ENCODE measurements at regions not wholly inside any gene's neighbourhood (a gene's known extent, or its start where the extent isn't known, plus 50 kb on each side); places are given as distances from the start of the nearest gene placed in this dataset.
"Not testable (repeated sequence)": the region's sequence is repeated elsewhere in the genome, so short reads cannot be mapped to it uniquely, and the experiment has no call there.

DNA sequence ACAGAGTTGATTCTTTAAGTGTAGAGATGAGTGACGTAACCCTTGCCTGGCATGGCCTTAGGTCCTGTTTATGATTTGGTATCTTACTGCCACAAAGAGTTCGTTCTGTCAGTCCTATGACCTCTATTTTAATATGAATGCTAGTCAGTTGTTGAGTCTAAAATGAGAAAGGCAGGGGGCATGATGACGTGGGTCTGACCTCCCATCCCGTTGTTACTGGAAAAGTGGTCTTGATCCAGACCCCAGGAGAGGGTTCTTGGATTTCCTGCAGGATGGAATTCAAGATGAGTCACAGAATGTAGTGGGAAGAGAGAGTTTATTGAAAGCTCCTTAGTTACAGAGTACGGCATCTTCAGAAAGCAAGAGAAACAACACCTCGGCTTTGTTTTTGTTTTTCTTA is 317.0 kb upstream of the COBL start:
- Histone ChIP-seq H3K4me3 (no peak overlapping the region), H3K27ac (no peak overlapping the region)

DNA sequence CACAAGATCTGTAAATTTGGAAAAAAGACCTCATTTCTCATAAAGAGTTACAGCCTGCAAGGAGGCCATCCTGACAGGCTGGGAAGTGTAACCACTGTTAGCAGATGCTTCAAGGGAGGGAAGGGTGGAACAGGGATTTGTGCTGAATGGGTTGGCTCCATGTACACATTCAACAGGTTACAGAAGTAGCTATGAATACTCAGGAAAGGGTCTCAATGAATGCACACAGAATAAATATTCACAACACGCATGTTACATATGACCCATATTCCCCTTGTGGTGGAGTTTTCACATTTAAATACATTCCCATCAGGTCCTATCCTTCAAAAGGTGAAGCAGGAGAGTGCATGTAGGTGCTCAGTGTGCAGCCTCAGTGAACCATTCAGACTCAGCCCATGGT is 316.4 kb upstream of the COBL start:
- Histone ChIP-seq H3K4me3 (no peak overlapping the region), H3K27ac (no peak overlapping the region)

DNA sequence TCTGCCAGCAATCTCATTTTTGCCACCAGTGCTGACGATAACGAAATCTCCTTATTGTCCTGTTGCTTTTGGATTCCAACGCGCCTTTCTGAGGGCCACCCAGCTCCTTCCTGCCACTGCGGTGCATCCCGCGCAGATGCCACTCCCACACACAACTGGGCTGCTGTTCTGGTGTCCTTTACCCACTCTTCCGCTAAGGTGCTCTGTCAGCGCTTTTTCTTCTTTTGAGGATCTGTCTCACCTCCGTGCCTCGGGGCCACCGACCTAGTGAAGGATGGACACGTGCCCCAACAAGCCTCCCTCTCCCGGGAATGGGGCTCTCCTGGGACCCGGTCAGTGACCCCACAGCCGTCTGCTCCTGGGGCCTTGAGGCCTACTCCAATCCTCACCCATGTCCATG is 314.3 kb upstream of the COBL start:
- no peak overlapping the region for H3K27ac ChIP-seq
- H3K4me3 ChIP-seq, result no peak overlapping the region

DNA sequence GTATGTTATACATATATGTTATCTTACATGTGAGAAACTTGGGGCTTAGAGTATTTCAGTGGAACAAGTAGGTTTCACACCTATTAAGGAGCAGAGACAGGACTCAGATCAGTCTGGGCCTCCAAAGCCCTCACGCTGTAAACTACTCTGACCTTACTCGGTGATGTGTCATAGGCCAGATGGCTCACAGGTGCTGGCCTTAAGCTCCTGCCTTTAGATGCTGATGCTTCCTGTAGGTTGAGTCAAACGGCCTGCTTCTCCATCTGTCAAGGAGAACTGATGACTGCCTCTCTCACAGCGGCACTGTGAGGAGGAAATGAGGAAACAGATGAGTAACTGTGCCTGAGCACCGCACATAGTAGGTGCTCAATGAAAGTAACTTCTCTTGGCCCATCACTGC is 312.6 kb upstream of the COBL start:
- no peak overlapping the region for H3K4me3 ChIP-seq
- H3K27ac ChIP-seq, result no peak overlapping the region

DNA sequence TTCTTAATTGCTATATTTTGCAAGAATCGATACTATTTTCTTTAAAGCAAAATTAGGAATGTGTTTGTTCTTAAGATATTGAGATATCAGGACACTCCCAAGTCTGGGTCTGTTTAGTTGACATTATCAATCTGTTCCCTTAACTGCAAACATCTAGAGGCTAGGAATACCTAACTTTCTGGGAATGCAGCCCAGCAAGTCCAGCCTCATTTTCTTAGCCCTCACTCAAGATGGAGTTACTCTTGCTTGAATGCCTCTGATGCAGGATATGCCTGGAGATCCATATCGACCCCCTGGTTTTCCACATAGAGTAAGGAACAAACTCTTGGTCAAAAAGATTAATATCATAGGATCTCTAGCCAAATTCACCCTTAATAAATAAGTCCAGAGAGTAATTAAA is 305.3 kb upstream of the COBL start:
- Histone ChIP-seq H3K27ac (no peak overlapping the region), H3K4me3 (no peak overlapping the region)

DNA sequence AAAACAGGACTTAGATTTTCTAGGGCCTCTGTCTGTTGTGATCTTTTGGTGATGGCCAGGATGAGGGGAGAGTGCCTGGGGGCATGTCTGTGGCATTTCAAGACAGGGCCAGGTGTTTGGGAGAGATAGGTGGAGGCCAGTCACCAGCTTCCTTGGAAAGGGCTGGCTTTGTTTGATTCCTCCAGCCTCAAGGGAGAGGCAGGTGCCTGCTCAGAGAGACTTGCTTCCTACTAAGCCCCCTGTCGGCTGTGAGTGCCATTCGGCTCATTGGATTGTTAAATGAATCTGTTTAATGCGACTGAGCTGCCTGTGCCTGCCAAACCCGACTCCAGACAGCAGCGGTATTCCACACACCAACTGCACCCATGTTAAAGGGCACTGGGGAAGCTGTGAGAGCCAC is 304.1 kb upstream of the COBL start:
- Histone ChIP-seq H3K27ac (no peak overlapping the region), H3K4me3 (no peak overlapping the region)

DNA sequence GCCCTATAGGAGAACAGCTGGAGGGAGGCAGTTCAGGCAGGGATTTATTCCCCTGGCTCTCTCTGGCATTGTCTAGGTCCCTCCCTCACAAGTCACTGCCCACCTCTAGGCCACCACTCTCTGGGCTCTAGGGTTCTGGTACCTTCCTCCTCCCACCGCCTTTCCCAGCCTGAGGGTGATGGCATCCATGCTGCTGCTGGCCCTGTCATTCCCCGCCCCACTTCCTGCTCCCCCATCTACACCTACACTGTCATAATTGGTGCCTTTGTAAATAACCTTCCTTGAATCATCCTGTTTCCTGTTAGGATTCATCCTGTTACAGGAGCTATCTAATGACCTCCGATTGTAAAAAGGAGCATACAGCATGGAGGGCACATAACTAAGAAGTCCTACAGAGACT is 303.3 kb upstream of the COBL start:
- H3K4me3 ChIP-seq, result no peak overlapping the region

DNA sequence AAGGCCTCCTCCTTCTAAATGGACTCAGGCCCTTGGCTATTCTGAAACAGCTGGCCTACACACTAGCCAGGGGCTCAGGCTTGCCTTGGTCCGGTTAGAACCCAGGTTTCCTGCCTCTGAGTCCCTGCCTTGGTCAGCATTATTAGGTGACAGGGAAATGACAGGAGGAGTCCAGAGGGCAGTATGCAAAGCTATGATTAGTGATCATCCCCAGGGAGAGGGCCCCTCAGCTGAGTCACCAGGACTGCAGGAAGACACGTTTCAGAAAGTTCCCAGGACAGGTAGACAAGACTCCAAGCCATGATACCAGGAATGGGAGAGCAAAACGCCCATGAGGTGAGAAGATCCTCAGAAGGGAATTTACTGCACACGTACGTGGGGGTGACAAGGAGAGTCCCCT is 301.1 kb upstream of the COBL start:
- no peak overlapping the region for H3K4me3 ChIP-seq
- no peak overlapping the region for H3K27ac ChIP-seq

More for the DNA sequence above, 303.3 kb upstream of the COBL start:
- no peak overlapping the region for H3K27ac ChIP-seq

DNA sequence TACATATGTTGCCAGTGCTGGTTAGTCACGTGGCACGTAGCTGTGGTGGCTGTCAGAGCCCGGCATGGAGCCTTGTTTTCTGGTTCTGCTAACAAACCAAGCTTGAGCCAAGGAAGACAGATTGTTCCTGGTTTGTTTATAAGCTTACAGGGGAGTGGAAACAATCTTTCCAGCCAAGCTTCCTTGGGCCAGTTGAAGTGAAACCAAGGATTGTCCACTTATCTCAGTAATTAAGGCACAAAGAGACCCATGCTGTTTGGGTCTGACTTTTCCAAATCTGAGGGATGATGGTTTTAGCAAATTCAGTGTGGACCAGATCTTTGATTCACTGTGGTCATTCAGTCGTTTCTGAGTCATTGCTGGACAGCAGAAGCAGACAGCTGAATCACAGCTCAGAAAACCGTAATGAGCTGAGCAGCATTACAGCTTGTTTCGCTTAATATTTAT is 297.3 kb upstream of the COBL start:
- no peak overlapping the region for H3K27ac ChIP-seq
- H3K4me3 ChIP-seq, result no peak overlapping the region

DNA sequence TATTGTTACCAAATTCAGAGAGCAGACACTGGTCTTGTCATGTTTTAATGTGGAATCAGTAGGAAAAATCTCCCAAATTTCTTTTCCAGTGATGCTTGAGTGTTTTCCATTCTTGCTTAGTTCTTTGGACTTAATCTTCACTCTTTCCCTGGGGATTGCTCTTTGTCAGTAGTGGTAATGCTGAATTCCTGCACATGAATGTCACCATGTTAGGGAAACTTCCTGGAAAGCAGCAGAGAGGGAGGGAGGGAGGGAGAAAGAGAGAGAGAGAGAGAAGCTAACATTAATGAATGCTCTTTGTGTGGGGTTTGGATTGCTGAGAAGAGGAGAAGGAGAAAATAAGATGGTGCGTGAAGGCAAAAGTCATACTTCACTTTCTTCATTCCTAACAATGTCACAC is 295.3 kb upstream of the COBL start:
- Histone ChIP-seq H3K27ac (no peak overlapping the region), H3K4me3 (no peak overlapping the region)

DNA sequence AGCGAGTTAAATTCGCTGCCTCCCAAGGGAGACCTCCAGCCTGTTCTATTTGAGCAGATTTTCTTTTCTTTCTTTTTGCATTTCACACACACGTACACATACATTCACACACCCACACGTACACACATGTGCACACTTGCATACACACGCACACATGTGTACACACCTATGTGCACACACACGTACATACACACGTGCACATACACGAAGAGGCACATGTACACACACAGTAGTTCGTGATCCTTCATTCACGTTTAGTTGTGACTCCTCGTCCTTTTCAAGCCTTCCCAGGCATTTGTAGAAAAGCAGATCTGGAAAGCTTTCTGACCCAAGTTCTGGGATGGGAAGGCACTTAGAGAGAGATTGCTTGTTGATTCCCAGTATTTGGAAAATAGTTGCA is 290.8 kb upstream of the COBL start:
- no peak overlapping the region for H3K4me3 ChIP-seq
- no peak overlapping the region for H3K27ac ChIP-seq

DNA sequence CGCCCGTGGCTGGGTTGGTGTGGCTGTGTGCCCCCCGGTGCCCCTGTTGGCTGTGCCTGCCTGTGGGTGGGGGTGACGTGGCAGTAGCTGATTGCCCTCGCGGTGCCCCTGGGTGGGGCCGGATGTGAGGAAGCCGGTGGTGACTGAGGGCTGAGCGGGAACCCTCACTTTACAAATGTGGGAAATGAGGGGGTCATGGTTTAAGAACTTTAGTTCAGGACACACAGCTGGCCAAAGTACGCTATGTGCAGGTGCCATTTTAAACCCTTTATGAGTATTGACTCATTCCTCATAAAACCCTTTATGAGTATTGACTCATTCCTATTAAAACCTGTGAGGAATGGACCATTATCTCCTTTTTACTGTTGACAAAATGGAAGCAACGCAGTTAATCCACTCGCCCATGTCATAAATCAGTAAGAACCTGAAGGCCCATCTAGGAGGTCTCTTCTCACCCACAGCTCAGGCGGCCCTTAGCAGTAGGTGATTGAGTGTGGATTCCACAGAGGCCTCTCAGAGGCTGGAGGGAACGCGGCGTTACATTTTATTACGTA is 290.1 kb upstream of the COBL start:
- Histone ChIP-seq H3K4me3 (no peak overlapping the region), H3K27ac (no peak overlapping the region)

DNA sequence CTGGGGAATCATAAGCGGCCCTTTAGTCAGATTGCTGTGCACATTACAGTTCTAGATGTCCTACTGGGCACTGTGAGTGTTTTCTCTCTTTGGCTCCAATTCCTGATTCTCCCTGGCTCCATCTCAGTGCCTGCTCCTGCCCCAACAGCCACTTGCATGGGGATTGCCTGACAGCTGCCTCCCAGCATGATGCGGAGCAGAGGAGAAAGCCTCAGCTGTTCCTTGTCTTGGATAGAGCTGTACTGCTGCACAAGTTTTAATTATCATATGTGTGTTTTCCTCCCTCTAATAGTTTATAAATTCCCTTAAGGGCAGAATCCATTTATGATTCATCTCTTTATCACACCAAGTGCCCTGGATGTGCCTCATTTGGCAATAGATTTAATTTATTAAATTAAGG is 285.8 kb upstream of the COBL start:
- H3K27ac ChIP-seq, result no peak overlapping the region

DNA sequence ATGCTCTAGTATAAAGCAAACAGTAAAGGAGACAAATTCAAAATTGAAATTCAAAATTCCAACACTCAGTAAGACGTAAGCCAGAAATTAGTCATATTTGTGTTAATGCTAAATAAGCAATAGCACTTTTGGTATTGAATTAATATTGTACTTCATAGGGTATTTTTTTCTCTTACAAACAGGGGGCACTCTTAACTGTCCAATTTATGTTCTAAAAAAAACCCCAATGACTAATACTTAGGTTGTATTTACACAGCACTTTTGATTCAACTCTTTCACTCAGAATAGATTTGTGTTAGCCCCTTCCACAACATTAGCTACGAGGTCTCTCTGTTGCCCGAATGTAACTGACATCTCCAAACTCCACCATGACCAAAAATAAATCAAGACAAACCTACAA is 284.9 kb upstream of the COBL start:
- Histone ChIP-seq H3K27ac (no peak overlapping the region), H3K4me3 (no peak overlapping the region)

More for the DNA sequence above, 285.8 kb upstream of the COBL start:
- no peak overlapping the region for H3K4me3 ChIP-seq

DNA sequence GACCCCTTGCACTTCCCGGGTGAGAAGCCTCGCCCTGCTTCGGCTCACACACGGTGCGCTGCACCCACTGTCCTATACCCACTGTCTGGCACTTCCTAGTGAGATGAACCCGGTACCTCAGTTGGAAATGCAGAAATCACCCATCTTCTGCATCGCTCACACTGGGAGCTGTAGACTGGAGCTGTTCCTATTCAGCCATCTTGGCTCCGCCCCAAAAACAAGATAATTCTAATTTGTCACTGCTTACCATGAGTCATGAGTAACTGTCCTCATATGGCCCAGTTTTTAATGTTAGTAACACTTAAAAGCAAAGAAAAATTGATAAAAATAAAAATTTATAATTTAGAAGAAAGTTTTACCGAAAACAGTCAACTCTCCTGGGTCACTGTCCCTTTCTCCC is 283.3 kb upstream of the COBL start:
- not testable (repeated sequence) for H3K27ac ChIP-seq, H3K4me3 ChIP-seq

DNA sequence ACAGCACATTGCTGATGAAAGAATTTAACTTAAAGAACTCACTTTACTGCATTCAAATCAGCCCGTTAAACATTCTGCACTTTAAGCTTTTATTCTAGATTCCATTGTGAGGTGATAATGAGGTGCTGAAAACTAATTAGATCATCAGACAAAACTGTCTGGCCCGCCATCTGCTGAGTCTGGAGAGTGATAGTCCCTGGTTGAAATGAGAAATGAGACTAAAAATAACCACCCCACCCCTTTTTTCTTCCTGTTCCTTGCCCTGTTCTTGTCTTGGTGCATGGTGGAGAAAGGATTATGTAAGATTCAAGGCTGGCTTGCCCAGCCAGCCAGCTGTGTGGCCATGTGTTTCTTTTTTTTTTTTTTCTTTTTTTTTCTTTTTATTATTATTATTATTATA is 277.0 kb upstream of the COBL start:
- H3K4me3 ChIP-seq, result no peak overlapping the region
- H3K27ac ChIP-seq, result no peak overlapping the region

DNA sequence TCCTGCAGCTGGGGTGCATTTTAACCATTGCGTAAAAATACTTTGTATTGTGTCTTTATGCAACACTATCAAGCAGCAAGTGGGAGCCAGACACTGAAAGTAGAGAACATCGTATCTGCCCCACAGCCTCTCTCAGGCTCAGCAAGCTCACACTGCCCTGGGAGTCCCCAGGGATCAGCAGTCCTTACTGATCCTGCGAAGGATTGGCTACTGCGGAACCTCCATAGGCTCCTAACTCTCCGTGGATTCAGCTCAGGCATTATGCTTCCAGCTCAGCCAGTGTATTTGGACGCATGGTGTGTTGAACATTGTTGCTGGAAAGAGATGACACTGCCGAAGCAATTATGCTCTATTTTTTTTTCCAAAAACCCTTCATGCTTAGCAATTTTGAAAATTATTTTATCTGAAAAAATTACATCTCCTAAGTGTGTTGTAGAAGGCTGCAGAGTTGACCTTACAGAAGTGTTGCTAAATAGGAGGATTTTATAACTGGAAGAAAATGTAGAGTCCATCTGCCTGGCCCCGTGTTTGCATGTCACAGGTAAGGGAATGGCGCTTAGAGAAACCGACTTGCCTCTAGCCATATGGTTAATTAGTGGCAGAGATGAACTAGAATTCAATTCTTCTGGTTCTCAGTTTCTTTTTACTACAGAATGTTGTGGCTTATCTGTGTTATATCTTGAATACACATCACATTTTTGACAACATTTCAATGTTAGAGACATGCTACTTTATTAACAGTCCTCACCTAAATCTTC is 276.4 kb upstream of the COBL start:
- H3K27ac ChIP-seq, result no peak overlapping the region
- H3K4me3 ChIP-seq, result no peak overlapping the region

DNA sequence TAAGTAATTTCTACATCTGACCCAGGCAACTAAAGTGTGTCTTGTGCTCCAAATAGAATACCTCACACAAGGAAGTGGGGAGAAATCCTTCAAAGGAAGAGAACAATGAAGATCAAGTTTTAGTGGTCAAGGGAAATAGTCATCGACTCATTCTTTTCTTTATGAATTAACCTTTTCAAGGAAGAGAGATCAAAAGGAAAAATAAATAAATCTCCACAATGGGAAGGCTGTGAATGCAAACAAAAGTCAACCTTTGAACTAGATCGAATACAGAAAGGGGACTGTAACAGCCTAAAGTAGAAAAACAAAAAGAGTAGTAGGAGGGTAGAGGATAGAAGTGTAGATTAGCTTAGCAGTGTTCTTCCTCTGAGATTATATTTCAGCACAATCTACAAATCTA is 274.6 kb upstream of the COBL start:
- no peak overlapping the region for H3K4me3 ChIP-seq
- no peak overlapping the region for H3K27ac ChIP-seq

DNA sequence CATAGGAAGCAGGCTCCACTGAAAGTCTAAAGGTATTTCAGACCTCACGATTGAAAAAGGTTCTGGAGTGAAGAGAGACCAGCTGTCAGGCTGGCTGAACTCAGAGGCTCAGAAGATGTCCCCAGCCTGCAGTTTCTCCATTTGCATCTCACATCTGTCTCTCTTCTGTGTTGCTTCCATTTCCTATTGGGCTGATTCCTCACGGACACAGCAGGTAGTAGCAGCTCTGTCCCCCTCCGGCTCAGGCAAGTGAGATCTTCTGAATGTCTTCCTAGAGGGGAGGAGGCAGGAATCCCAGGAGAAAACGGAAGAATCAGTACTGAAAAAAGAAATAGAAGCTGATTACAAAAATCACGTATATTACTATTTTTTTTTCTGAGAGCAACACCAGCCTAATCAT is 274.1 kb upstream of the COBL start:
- no peak overlapping the region for H3K4me3 ChIP-seq

DNA sequence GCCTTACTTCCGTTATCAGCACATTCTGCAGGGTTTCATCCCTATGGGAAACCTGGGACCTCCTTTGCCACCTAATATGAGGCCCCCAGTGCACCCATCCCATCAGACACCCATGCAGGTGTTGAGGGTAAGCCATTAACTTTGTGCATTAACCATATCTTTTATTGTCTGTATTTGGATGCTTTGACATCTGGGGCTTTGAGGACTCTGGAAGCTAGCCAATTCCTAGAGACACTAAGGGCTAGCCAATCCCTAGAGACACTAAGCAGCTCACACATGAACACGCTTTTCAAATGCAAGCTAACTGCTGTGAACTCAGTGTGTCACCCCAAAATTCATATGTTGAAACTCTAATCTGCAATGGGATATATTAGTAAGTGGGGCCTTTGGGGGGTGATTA is 272.5 kb upstream of the COBL start:
- no peak overlapping the region for H3K27ac ChIP-seq
- H3K4me3 ChIP-seq, result no peak overlapping the region

More for the DNA sequence above, 274.1 kb upstream of the COBL start:
- no peak overlapping the region for H3K27ac ChIP-seq

DNA sequence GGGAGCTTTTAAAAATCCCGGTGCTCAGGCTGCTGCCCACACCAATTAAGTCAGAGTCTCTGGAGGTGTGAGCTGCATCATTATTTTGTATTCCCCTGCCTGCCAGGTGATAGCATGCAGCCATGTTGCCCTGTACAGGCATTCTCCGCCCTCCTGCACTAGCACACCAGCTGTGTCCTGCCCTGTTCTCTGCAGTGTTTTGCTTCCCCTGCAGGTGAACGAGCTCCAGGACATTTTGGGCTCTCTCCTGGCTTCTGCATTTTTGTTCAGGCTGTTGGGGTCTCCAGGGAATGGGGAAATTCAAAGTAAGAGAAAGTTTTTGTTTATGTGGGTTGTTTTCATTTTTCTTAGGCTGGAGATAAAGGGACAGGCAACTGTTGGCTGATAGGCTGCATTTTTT is 271.0 kb upstream of the COBL start:
- Histone ChIP-seq H3K27ac (no peak overlapping the region), H3K4me3 (no peak overlapping the region)

DNA sequence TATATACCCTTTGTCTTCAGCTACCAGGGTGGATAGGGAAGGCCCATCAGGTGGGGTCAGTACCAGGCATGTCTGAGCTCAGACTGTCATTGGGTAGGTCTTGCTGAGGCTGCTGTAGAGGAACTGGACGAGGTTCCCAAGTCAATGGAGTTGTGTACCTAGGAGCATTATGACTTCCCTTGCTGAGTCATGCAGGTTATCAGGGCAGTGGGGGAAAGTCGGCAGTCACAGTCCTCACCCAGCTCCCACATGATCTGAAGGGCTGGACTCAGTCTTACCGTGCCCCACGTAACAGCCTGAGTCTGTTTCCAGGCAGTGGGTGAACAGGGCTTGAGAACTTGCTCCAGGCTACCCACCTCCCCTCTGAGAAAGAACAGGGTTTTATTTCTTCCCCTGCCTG is 260.8 kb upstream of the COBL start:
- H3K27ac ChIP-seq, result no peak overlapping the region
- no peak overlapping the region for H3K4me3 ChIP-seq
